Panc1 (cell line): ENCODE measurements at regions not wholly inside any gene's neighbourhood (a gene's known extent, or its start where the extent isn't known, plus 50 kb on each side); places are given as distances from the start of the nearest gene placed in this dataset.

Source experiments
- ATAC-seq: fragments of 200-7000 bp; cut with Tn5 transposase; 2 replicates; pipeline ENCODE4 v1.9.1; 2020; ENCODE audit warnings: mild to moderate bottlenecking, moderate library complexity
- BruUV-seq: library from RNA; stranded (reverse); fragments of 400-500 nt; replicated peaks from 2 replicates; lab custom pipeline; 2021; lab: Mats Ljungman, UMichigan
- CTCF ChIA-PET: fragments of 300-600 bp; sonication (Branson Sonifier 250); formaldehyde crosslinking; loops from one replicate; lab custom pipeline; 2022; ENCODE audit warnings: antibody characterized with exemption; lab: Charles Lee
- POLR2A ChIA-PET: fragments of 300-600 bp; sonication (Branson Sonifier 250); formaldehyde crosslinking; loops from one replicate; lab custom pipeline; 2022; ENCODE audit warnings: antibody characterized with exemption; lab: Charles Lee
- DNase-seq: peaks from one replicate; pipeline ENCODE4 v3.0.0-alpha.2; 2010; ENCODE audit warnings: low read depth, low spot score
- H3K27ac ChIP-seq: 2 replicates; pipeline ENCODE4 v1.5.1; 2011; ENCODE audit warnings: mild to moderate bottlenecking, low read length, inconsistent platforms
- H3K27me3 ChIP-seq: fragments of 200-500 bp; sonication (Bioruptor generic); 2 replicates; pipeline ENCODE4 v1.6.0; 2014; ENCODE audit warnings: low read length, inconsistent platforms; ENCODE audit not compliant: control insufficient read depth, insufficient read depth
- H3K36me3 ChIP-seq: fragments of 200-500 bp; sonication (Bioruptor generic); 2 replicates; pipeline ENCODE4 v1.5.1; 2014; ENCODE audit warnings: inconsistent platforms, mild to moderate bottlenecking, low read length, moderate library complexity; ENCODE audit not compliant: control insufficient read depth, insufficient read depth
- H3K4me1 ChIP-seq: 2 replicates; pipeline ENCODE4 v1.5.1; 2011; ENCODE audit warnings: inconsistent platforms, mild to moderate bottlenecking, low read length, moderate library complexity; ENCODE audit not compliant: control insufficient read depth, insufficient read depth
- H3K4me3 ChIP-seq, 2 experiments: 2 replicates each; pipeline ENCODE4 v1.5.1; 2011 to 2012; ENCODE audit warnings: low read depth in 2 of 2, low read length in 2 of 2, mild to moderate bottlenecking in 2 of 2, inconsistent platforms in 1 of 2, moderate library complexity in 1 of 2
- H3K9me3 ChIP-seq: fragments of 200-500 bp; sonication (Bioruptor generic); 2 replicates; pipeline ENCODE4 v1.5.1; 2014; ENCODE audit warnings: low read depth, mild to moderate bottlenecking, inconsistent platforms, low read length, moderate library complexity; ENCODE audit not compliant: control insufficient read depth, insufficient read depth
- POLR2AphosphoS5 ChIP-seq: IDR thresholded peaks from 2 replicates; pipeline ENCODE4 v1.6.1; 2012; ENCODE audit warnings: mild to moderate bottlenecking, low read depth, low read length, moderate library complexity
- SIN3A ChIP-seq: IDR thresholded peaks from 2 replicates; pipeline ENCODE4 v1.6.1; 2012; ENCODE audit warnings: low read depth, mild to moderate bottlenecking, low read length, moderate library complexity, borderline replicate concordance; ENCODE audit not compliant: insufficient read depth
- TCF7L2 ChIP-seq: IDR thresholded peaks from 2 replicates; pipeline ENCODE4 v1.6.1; 2011; ENCODE audit warnings: mild to moderate bottlenecking, low read depth, low read length, inconsistent platforms
- in situ Hi-C: cut with HindIII; loops from 2 replicates; pipeline ENCODE4 v1.10.0; 2016; ENCODE audit warnings: low sequenced_read_pairs, low pct_unique_long_range_greater_than_20kb
- intact Hi-C: fragments of 100-400 bp; cut with micrococcal nuclease; formaldehyde crosslinking; loops from one replicate; pipeline ENCODE4 v1.10.0; 2022; ENCODE audit not compliant: unreplicated experiment
- TF ChIP-seq, protein P1 (sequence below), 2 experiments: IDR thresholded peaks; 2 replicates each; pipeline ENCODE4 v1.6.1; 2011 to 2012; ENCODE audit warnings: low read depth in 2 of 2, control low read depth in 1 of 2, low read length in 1 of 2, mild to moderate bottlenecking in 1 of 2, moderate library complexity in 1 of 2; ENCODE audit not compliant: insufficient read depth in 1 of 2
- TF ChIP-seq, protein P2 (sequence below): fragments of 450-650 bp; IDR thresholded peaks from 2 replicates; pipeline ENCODE4 v1.5.1; 2017; ENCODE audit warnings: mild to moderate bottlenecking

DNA sequence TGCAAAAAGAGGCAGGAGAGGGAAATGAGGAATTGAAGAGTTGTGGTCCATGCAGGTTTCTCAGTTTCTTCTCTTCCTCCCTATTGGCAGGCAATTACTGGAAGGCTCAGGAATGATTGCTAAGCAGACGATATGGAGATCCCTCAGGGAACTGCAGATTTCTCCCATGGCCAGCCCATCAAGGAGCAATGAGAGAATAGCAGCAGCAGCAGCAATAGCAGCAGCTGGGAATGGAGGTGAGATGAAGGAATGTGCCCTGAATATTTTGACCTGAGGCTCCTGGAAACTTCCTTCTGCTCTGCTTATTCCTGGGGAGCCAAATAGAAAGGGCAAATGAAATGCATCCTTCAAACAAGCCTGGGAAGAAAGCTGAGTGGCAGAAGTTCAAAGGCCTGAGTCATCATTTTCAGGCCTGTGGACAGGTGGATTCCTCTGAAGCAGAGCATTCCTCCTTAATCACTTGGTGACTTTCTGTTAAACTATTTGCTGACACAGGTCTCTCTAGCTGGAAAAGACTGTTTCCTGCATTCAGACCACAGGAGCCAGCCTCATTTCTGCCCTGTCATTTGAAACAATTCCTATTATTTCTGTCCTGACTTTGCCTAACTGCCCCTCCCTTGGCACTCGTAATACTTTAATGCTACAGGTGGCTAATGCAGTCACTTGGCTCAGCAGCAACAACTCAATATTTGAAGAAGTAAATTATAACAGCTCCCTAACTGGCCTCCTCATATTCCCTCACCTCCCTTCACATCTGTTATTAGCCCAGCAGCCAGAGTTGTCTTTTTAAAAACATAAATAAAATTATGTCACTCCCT is 146.9 kb upstream of the GADL1 start:
- no peaks in the 10 kb centered on the region for H3K9me3 ChIP-seq
- no peak overlapping the region for H3K4me3 ChIP-seq
- no peaks in the 10 kb centered on the region for H3K27me3 ChIP-seq
- no peak overlapping the region for H3K27ac ChIP-seq
- ATAC-seq (peak; percentile 65), DNase-seq (peak; percentile 24)
- no peaks in the 10 kb centered on the region for H3K36me3 ChIP-seq
- in situ Hi-C loops, result no loop called here
- H3K4me1 ChIP-seq, result no peaks in the 10 kb centered on the region
- no TSS peak for BruUV-seq
- intact Hi-C loops, result no loop called here
- ChIA-PET CTCF (no interaction called here), POLR2A (no interaction called here)
- TF ChIP-seq, protein P1, sequence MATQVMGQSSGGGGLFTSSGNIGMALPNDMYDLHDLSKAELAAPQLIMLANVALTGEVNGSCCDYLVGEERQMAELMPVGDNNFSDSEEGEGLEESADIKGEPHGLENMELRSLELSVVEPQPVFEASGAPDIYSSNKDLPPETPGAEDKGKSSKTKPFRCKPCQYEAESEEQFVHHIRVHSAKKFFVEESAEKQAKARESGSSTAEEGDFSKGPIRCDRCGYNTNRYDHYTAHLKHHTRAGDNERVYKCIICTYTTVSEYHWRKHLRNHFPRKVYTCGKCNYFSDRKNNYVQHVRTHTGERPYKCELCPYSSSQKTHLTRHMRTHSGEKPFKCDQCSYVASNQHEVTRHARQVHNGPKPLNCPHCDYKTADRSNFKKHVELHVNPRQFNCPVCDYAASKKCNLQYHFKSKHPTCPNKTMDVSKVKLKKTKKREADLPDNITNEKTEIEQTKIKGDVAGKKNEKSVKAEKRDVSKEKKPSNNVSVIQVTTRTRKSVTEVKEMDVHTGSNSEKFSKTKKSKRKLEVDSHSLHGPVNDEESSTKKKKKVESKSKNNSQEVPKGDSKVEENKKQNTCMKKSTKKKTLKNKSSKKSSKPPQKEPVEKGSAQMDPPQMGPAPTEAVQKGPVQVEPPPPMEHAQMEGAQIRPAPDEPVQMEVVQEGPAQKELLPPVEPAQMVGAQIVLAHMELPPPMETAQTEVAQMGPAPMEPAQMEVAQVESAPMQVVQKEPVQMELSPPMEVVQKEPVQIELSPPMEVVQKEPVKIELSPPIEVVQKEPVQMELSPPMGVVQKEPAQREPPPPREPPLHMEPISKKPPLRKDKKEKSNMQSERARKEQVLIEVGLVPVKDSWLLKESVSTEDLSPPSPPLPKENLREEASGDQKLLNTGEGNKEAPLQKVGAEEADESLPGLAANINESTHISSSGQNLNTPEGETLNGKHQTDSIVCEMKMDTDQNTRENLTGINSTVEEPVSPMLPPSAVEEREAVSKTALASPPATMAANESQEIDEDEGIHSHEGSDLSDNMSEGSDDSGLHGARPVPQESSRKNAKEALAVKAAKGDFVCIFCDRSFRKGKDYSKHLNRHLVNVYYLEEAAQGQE (IDR thresholded peaks at IDR 0.05; ENCODE audit: insufficient read depth in 1 of 2, low read depth in 2 of 2, low read length in 1 of 2), result no peak
- TF ChIP-seq, protein P2, sequence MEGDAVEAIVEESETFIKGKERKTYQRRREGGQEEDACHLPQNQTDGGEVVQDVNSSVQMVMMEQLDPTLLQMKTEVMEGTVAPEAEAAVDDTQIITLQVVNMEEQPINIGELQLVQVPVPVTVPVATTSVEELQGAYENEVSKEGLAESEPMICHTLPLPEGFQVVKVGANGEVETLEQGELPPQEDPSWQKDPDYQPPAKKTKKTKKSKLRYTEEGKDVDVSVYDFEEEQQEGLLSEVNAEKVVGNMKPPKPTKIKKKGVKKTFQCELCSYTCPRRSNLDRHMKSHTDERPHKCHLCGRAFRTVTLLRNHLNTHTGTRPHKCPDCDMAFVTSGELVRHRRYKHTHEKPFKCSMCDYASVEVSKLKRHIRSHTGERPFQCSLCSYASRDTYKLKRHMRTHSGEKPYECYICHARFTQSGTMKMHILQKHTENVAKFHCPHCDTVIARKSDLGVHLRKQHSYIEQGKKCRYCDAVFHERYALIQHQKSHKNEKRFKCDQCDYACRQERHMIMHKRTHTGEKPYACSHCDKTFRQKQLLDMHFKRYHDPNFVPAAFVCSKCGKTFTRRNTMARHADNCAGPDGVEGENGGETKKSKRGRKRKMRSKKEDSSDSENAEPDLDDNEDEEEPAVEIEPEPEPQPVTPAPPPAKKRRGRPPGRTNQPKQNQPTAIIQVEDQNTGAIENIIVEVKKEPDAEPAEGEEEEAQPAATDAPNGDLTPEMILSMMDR, result no peak
- TF ChIP-seq POLR2AphosphoS5, result no peak
- no peak for TF ChIP-seq TCF7L2
- TF ChIP-seq SIN3A, result no peak

DNA sequence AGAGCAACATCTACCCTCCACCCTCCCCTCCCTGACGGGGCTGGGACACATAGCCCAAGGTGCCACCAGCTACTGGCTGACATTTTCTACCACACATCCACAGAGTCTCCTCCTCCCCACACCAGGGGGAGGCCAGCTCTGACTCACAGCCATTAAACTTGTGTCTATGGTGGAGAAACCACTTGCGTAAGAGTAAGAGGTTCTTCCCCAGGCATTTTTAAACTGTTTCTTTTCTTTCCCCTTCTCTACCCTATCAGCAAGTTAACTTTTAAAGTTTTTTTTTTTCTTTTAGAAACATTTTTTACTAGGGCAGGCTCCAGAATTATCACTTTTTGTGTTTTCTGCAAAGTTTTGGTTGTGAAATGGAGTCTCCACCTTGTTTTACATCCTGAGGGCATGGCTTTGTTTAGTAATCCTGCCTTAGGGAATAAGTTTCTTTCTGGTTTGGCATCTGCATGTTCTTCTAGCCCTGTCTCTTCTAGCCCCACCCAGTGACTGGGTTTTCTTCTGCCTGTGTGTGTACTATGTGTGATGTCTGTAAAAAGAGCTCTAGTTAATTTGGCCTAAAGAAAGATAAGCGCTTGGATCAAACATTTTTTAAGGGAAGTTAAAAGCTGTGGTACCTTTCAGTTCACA is 148.8 kb upstream of the GADL1 start:
- TF ChIP-seq SIN3A (no peak), TCF7L2 (no peak), POLR2AphosphoS5 (no peak)
- TF ChIP-seq, protein P2, result no peak
- TF ChIP-seq, protein P1 (IDR thresholded peaks at IDR 0.05; ENCODE audit: insufficient read depth in 1 of 2, low read depth in 2 of 2, low read length in 1 of 2), result no peak
- H3K36me3 ChIP-seq, result no peaks in the 10 kb centered on the region
- POLR2A ChIA-PET, result no interaction called here
- DNase-seq, result no peak
- no peak for ATAC-seq
- intact Hi-C loops (no loop called here), in situ Hi-C loops (no loop called here)
- H3K4me1 ChIP-seq, result no peaks in the 10 kb centered on the region
- H3K27me3 ChIP-seq, result no peaks in the 10 kb centered on the region
- H3K4me3 ChIP-seq, result no peak overlapping the region
- H3K9me3 ChIP-seq, result no peaks in the 10 kb centered on the region
- BruUV-seq, result no TSS peak
- H3K27ac ChIP-seq, result no peak overlapping the region
- CTCF ChIA-PET, result no interaction called here
